Gastroesophageal sphincter (tissue), 4 donors: ENCODE measurements at regions not wholly inside any gene's neighbourhood (a gene's known extent, or its start where the extent isn't known, plus 50 kb on each side); places are given as distances from the start of the nearest gene placed in this dataset.

ENCODE experiments used
- ATAC-seq: fragments of 150-250 bp; one replicate; pipeline ENCODE4 v1.9.1; 2016; ENCODE audit warnings: mild to moderate bottlenecking, moderate library complexity
- H3K27ac ChIP-seq, 4 donors: fragments of 200-600 bp; sonication (generic) in 3 of 4; 1 replicate in 3 of 4; 2 replicates in 1 of 4; pipeline ENCODE4 v1.5.1; 2016 to 2019
- H3K27me3 ChIP-seq: fragments of 200-600 bp; sonication (generic); one replicate; pipeline ENCODE4 v1.5.1; 2019
- H3K36me3 ChIP-seq, 2 donors: fragments of 200-600 bp; sonication (generic); one replicate each; pipeline ENCODE4 v1.5.1; 2019; ENCODE audit warnings: control low read depth in 1 of 2
- H3K4me1 ChIP-seq, 3 donors: fragments of 200-600 bp; sonication (generic); 1 replicate in 2 of 3; 2 replicates in 1 of 3; pipeline ENCODE4 v1.5.1; 2016 to 2019; ENCODE audit warnings: control low read depth in 2 of 3
- H3K4me3 ChIP-seq, 2 donors: fragments of 200-600 bp; sonication (generic); one replicate each; pipeline ENCODE4 v1.5.1; 2019; ENCODE audit warnings: mild to moderate bottlenecking in 1 of 2, moderate library complexity in 1 of 2
- H3K9me3 ChIP-seq, 3 donors: fragments of 200-600 bp; sonication (generic); one replicate each; pipeline ENCODE4 v1.5.1; 2017 to 2019; ENCODE audit warnings: control low read depth in 2 of 3
- CTCF ChIP-seq, 4 experiments: fragments of 200-600 bp in 2 of 4; fragments of 450-650 bp in 2 of 4; sonication (generic) in 1 of 4; IDR thresholded peaks; one replicate each; pipeline ENCODE4 v1.5.1; 2017 to 2019; ENCODE audit warnings: antibody characterized with exemption in 4 of 4, mild to moderate bottlenecking in 2 of 4, moderate library complexity in 2 of 4
- EP300 ChIP-seq: sonication (generic); formaldehyde crosslinking; IDR thresholded peaks from one replicate; pipeline ENCODE4 v1.6.1; 2017; ENCODE audit warnings: antibody characterized with exemption, mild to moderate bottlenecking
- POLR2A ChIP-seq, 2 donors: fragments of 450-650 bp; IDR thresholded peaks; one replicate each; pipeline ENCODE4 v1.6.1; 2017; ENCODE audit warnings: antibody characterized with exemption in 2 of 2, mild to moderate bottlenecking in 2 of 2, moderate library complexity in 1 of 2
- POLR2AphosphoS5 ChIP-seq: sonication (generic); formaldehyde crosslinking; IDR thresholded peaks from one replicate; pipeline ENCODE4 v1.6.1; 2017; ENCODE audit warnings: antibody characterized with exemption
- WGBS, 2 donors: methylation state at CpG; one replicate each; pipeline ENCODE4 v1.1.5; 2018; ENCODE audit warnings: low coverage in 1 of 2; 5-methylcytosine and 5-hydroxymethylcytosine counted together

GRCh38 chr18:45151645-45152044 is 463.6 kb upstream of the SLC14A2 start:
- Histone ChIP-seq H3K9me3 (no peaks in the 10 kb centered on the region), H3K27ac (no peak overlapping the region), H3K27me3 (no peaks in the 10 kb centered on the region), H3K4me1 (no peaks in the 10 kb centered on the region), H3K4me3 (no peak overlapping the region), H3K36me3 (no peaks in the 10 kb centered on the region)
- ATAC-seq, result no peak
- TF ChIP-seq EP300 (no peak), POLR2A (IDR thresholded peaks at IDR 0.05) (no peak), CTCF (IDR thresholded peaks at IDR 0.05) (no peak), POLR2AphosphoS5 (no peak)
- WGBS, 2 donors, result 92% methylated on average over 2 of the region's 2 CpGs; no CpG with 5 or more reads in 1 of the 2 donors

GRCh38 chr18:45155526-45155925 is 459.8 kb upstream of the SLC14A2 start:
- H3K4me3 ChIP-seq, result no peak overlapping the region
- H3K27ac ChIP-seq, result no peak overlapping the region
- no peaks in the 10 kb centered on the region for H3K4me1 ChIP-seq
- no peaks in the 10 kb centered on the region for H3K36me3 ChIP-seq
- no peaks in the 10 kb centered on the region for H3K9me3 ChIP-seq
- TF ChIP-seq POLR2A (IDR thresholded peaks at IDR 0.05) (no peak), POLR2AphosphoS5 (no peak), CTCF (IDR thresholded peaks at IDR 0.05) (no peak), EP300 (no peak)
- ATAC-seq, result no peak
- no peaks in the 10 kb centered on the region for H3K27me3 ChIP-seq

- Histone ChIP-seq H3K27ac (no peak overlapping the region), H3K36me3 (no peaks in the 10 kb centered on the region), H3K9me3 (no peaks in the 10 kb centered on the region), H3K4me1 (no peaks in the 10 kb centered on the region), H3K4me3 (no peak overlapping the region), H3K27me3 (no peaks in the 10 kb centered on the region)
- TF ChIP-seq POLR2A (IDR thresholded peaks at IDR 0.05), result no peak
- no peak for TF ChIP-seq EP300
- TF ChIP-seq CTCF (IDR thresholded peaks at IDR 0.05), result no peak
- no peak for TF ChIP-seq POLR2AphosphoS5
- WGBS, 2 donors, result 53 to 100% methylated on average over 2 to 3 of the region's 3 CpGs
- ATAC-seq, result no peak
These were observed 458.3 kb upstream of the SLC14A2 start for GRCh38 chr18:45156946-45157345.

DNA sequence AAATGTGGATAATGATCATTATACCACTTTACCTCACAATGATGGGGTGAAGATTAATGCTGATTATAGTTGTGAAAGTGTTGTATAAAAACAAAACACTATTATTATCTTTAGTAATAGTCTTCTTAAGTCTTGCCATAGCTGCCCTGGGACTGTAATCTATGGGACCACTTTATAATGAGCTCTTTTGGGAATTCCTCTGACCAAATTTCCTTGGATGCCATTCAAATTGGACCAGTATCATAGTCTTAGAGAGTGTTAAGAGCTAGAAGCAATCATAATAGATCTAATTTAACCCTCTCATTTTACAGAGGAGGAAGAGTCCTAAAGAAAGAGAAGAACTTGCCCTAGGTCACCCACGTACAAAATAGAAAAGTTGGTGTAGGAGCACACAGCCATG is 457.7 kb upstream of the SLC14A2 start:
- no peaks in the 10 kb centered on the region for H3K9me3 ChIP-seq
- no peaks in the 10 kb centered on the region for H3K27me3 ChIP-seq
- H3K36me3 ChIP-seq, result no peaks in the 10 kb centered on the region
- no peaks in the 10 kb centered on the region for H3K4me1 ChIP-seq
- H3K27ac ChIP-seq, result no peak overlapping the region
- no peak for ATAC-seq
- TF ChIP-seq POLR2AphosphoS5 (no peak), EP300 (no peak), CTCF (IDR thresholded peaks at IDR 0.05) (no peak)
- WGBS, 2 donors, result 80 to 89% methylated on average over 1 of the region's 1 CpG
- H3K4me3 ChIP-seq, result no peak overlapping the region

DNA sequence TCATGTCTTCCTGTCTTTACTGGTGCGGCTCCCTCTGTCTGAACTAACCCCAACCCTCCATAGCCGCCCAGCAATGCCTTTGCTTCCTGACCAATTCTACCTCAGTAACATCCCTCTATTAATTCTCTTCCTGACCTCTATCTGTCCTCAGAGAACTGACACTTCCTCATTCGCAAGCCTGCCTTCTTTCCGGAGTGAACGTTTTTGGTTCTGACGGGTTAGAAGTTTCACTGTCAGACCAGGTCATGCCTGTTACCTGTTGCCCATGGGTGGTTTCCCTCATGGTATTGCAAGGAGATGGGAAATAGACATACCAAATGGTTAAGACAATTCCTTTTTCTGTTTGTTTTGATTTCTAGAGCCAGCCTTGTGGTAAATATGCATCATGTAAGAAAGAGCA is 453.4 kb upstream of the SLC14A2 start:
- Histone ChIP-seq H3K36me3 (no peaks in the 10 kb centered on the region), H3K27me3 (no peaks in the 10 kb centered on the region), H3K4me3 (no peak overlapping the region), H3K4me1 (no peaks in the 10 kb centered on the region), H3K9me3 (no peaks in the 10 kb centered on the region), H3K27ac (no peak overlapping the region)
- ATAC-seq, result no peak
- TF ChIP-seq CTCF (IDR thresholded peaks at IDR 0.05) (no peak), EP300 (no peak)
- 78% methylated on average over 6 of the region's 6 CpGs; no CpG with 5 or more reads in 1 of the 2 donors for WGBS, 2 donors
